IMR-90 (cell line): ENCODE measurements at regions not wholly inside any gene's neighbourhood (a gene's known extent, or its start where the extent isn't known, plus 50 kb on each side); places are given as distances from the start of the nearest gene placed in this dataset.

Experiments used
- ATAC-seq: fragments of 200-7000 bp; cut with Tn5 transposase; 2 replicates; pipeline ENCODE4 v1.9.1; 2020; ENCODE audit warnings: low read depth, mild to moderate bottlenecking, moderate library complexity
- BruUV-seq: library from RNA; stranded (reverse); fragments of 400-500 nt; replicated peaks from 2 replicates; lab custom pipeline; 2021; lab: Mats Ljungman, UMichigan
- CTCF ChIA-PET: fragments of 300-600 bp; formaldehyde crosslinking; extraction: SDS; loops from one replicate; lab custom pipeline; 2021; ENCODE audit warnings: antibody characterized with exemption; lab: Yijun Ruan, JAX
- POLR2A ChIA-PET: fragments of 300-600 bp; sonication (Branson Sonifier 250); formaldehyde crosslinking; loops from one replicate; lab custom pipeline; 2022; ENCODE audit warnings: antibody characterized with exemption; ENCODE audit not compliant: unreplicated experiment; lab: Charles Lee
- DNase-seq: peaks from one replicate; pipeline ENCODE4 v3.0.0; 2013
- H2AFZ ChIP-seq: replicated peaks from 2 replicates; pipeline ENCODE3; 2013; ENCODE audit warnings: low read length, mild to moderate bottlenecking; ENCODE audit not compliant: poor library complexity
- H2AK5ac ChIP-seq: 2 replicates; pipeline ENCODE4 v1.6.1; 2013; ENCODE audit warnings: low read depth, low read length, inconsistent platforms
- H2AK9ac ChIP-seq: replicated peaks from 2 replicates; pipeline ENCODE3; 2013; ENCODE audit warnings: mild to moderate bottlenecking, low read depth, low read length, moderate library complexity; ENCODE audit not compliant: poor library complexity
- H2BK120ac ChIP-seq: 2 replicates; pipeline ENCODE4 v1.6.1; 2013; ENCODE audit warnings: low read depth, low read length, inconsistent platforms
- H2BK15ac ChIP-seq: 3 replicates; pipeline ENCODE4 v1.6.1; 2013; ENCODE audit warnings: low read depth, low read length, inconsistent platforms
- H2BK20ac ChIP-seq: 2 replicates; pipeline ENCODE4 v1.6.1; 2013; ENCODE audit warnings: low read depth, mild to moderate bottlenecking, inconsistent platforms, low read length, moderate library complexity
- H2BK5ac ChIP-seq: 2 replicates; pipeline ENCODE4 v1.6.1; 2013; ENCODE audit warnings: mild to moderate bottlenecking, low read depth, low read length, inconsistent platforms; ENCODE audit not compliant: poor library complexity, severe bottlenecking
- H3K14ac ChIP-seq: replicated peaks from 2 replicates; pipeline ENCODE4 v1.6.1; 2013; ENCODE audit warnings: low read depth, low read length, inconsistent platforms
- H3K18ac ChIP-seq: 2 replicates; pipeline ENCODE4 v1.6.1; 2013; ENCODE audit warnings: low read depth, low read length, control low read depth
- H3K23ac ChIP-seq: 2 replicates; pipeline ENCODE4 v1.6.1; 2013; ENCODE audit warnings: low read depth, low read length, inconsistent platforms
- H3K27ac ChIP-seq: 2 replicates; pipeline ENCODE4 v1.5.1; 2013; ENCODE audit warnings: mild to moderate bottlenecking, control low read depth, low read length; ENCODE audit not compliant: insufficient read depth
- H3K27me3 ChIP-seq: 2 replicates; pipeline ENCODE4 v1.6.1; 2013; ENCODE audit warnings: low read length; ENCODE audit not compliant: control insufficient read depth, insufficient read depth
- H3K36me3 ChIP-seq: 2 replicates; pipeline ENCODE4 v1.6.1; 2013; ENCODE audit warnings: low read length, mixed read lengths; ENCODE audit not compliant: control insufficient read depth, insufficient read depth
- H3K4ac ChIP-seq: 2 replicates; pipeline ENCODE4 v1.6.1; 2013; ENCODE audit warnings: low read depth, low read length, inconsistent platforms
- H3K4me1 ChIP-seq: 2 replicates; pipeline ENCODE4 v1.6.1; 2013; ENCODE audit warnings: low read length, mixed read lengths; ENCODE audit not compliant: control insufficient read depth, insufficient read depth
- H3K4me2 ChIP-seq: 2 replicates; pipeline ENCODE4 v1.6.1; 2013; ENCODE audit warnings: low read depth, mild to moderate bottlenecking, control low read depth, low read length, moderate library complexity
- H3K4me3 ChIP-seq: 2 replicates; pipeline ENCODE4 v1.5.1; 2013; ENCODE audit warnings: low read depth, mild to moderate bottlenecking, control low read depth, low read length, moderate library complexity; ENCODE audit not compliant: insufficient read depth
- H3K56ac ChIP-seq: 2 replicates; pipeline ENCODE4 v1.6.1; 2013; ENCODE audit warnings: low read length, inconsistent platforms; ENCODE audit not compliant: insufficient read depth; ENCODE audit errors: extremely low read depth
- H3K79me1 ChIP-seq, 2 experiments: 2 replicates each; pipeline ENCODE4 v1.6.1; 2013; ENCODE audit warnings: low read length in 2 of 2, inconsistent platforms in 1 of 2, low read depth in 1 of 2
- H3K9ac ChIP-seq: 2 replicates; pipeline ENCODE4 v1.6.1; 2013; ENCODE audit warnings: low read depth, low read length, control low read depth
- H3K9me1 ChIP-seq: 2 replicates; pipeline ENCODE4 v1.6.1; 2013; ENCODE audit warnings: low read length, inconsistent platforms; ENCODE audit not compliant: insufficient read depth
- H3K9me3 ChIP-seq: 2 replicates; pipeline ENCODE4 v1.6.1; 2013; ENCODE audit warnings: low read length; ENCODE audit not compliant: control insufficient read depth, insufficient read depth
- H4K20me1 ChIP-seq: 2 replicates; pipeline ENCODE4 v1.6.1; 2013; ENCODE audit warnings: low read length, inconsistent platforms; ENCODE audit not compliant: insufficient read depth
- H4K5ac ChIP-seq: 2 replicates; pipeline ENCODE4 v1.6.1; 2013; ENCODE audit warnings: mild to moderate bottlenecking, low read depth, low read length, control low read depth
- H4K8ac ChIP-seq, 2 experiments: 2 replicates each; pipeline ENCODE4 v1.6.1; 2013; ENCODE audit warnings: low read depth in 2 of 2, low read length in 2 of 2, control low read depth in 1 of 2, inconsistent platforms in 1 of 2
- H4K91ac ChIP-seq: 2 replicates; pipeline ENCODE4 v1.6.1; 2013; ENCODE audit warnings: low read depth, low read length, inconsistent platforms; ENCODE audit not compliant: insufficient read depth
- CHD1 ChIP-seq: IDR thresholded peaks from 2 replicates; pipeline ENCODE4 v1.6.1; 2012; ENCODE audit warnings: low read depth, low read length, improper control_type of control experiment
- MAFK ChIP-seq: IDR thresholded peaks from 2 replicates; pipeline ENCODE4 v1.6.1; 2012; ENCODE audit warnings: low read depth, low read length, improper control_type of control experiment
- MAZ ChIP-seq: IDR thresholded peaks from 2 replicates; pipeline ENCODE4 v1.6.1; 2012; ENCODE audit warnings: low read depth, mild to moderate bottlenecking, low read length, improper control_type of control experiment, moderate library complexity, borderline replicate concordance
- MXI1 ChIP-seq: IDR thresholded peaks from 2 replicates; pipeline ENCODE4 v1.6.1; 2012; ENCODE audit warnings: low read depth, mild to moderate bottlenecking, low read length, moderate library complexity, borderline replicate concordance
- POLR2A ChIP-seq: IDR thresholded peaks from 2 replicates; pipeline ENCODE4 v1.6.1; 2012; ENCODE audit warnings: mild to moderate bottlenecking, low read depth, low read length
- RAD21 ChIP-seq: IDR thresholded peaks from 2 replicates; pipeline ENCODE4 v1.6.1; 2012; ENCODE audit warnings: low read length, improper control_type of control experiment
- RFX5 ChIP-seq: IDR thresholded peaks from 2 replicates; pipeline ENCODE4 v1.8.0; 2012; ENCODE audit warnings: low read depth, mild to moderate bottlenecking, low read length, moderate library complexity
- WGBS, 2 experiments: methylation state at CpG; one replicate each; pipeline versions ENCODE4 v1.1.5 to v1.1.7; 2013; ENCODE audit warnings: missing lambda C conversion rate in 2 of 2; ENCODE audit not compliant: insufficient read length in 1 of 2; ENCODE audit errors: extremely low coverage in 2 of 2; 5-methylcytosine and 5-hydroxymethylcytosine counted together
- dilution Hi-C: fragments of 300-500 bp; cut with HindIII; formaldehyde crosslinking; loops from one replicate; pipeline ENCODE4 v1.14.3; 2018; ENCODE audit warnings: low sequenced_read_pairs; ENCODE audit not compliant: unreplicated experiment
- in situ Hi-C: fragments of 300-500 bp; cut with MboI; formaldehyde crosslinking; loops from 3 replicates; pipeline ENCODE4 v1.14.3; 2019; ENCODE audit warnings: low sequenced_read_pairs, inconsistent platforms, mixed read lengths
- intact Hi-C: fragments of 100-400 bp; cut with micrococcal nuclease; formaldehyde crosslinking; loops from 2 replicates; pipeline ENCODE4 v1.10.0; 2022

GRCh38 chr6:94350833-94351232, 931.5 kb upstream of the EPHA7 start:
- Histone ChIP-seq H3K56ac (no peak overlapping the region), H3K36me3 (no peaks in the 10 kb centered on the region), H2BK15ac (no peak overlapping the region), H4K8ac (no peak overlapping the region), H2BK20ac (no peak overlapping the region), H4K91ac (no peak overlapping the region), H3K4me3 (no peak overlapping the region), H3K27me3 (no peaks in the 10 kb centered on the region), H3K4me2 (no peak overlapping the region), H2AFZ (no peak overlapping the region), H3K23ac (no peak overlapping the region), H3K4me1 (no peaks in the 10 kb centered on the region), H3K4ac (no peak overlapping the region), H3K18ac (no peak overlapping the region), H2AK5ac (no peak overlapping the region), H2AK9ac (no peak overlapping the region), H3K9ac (no peak overlapping the region), H2BK120ac (no peak overlapping the region), H3K79me1 (no peaks in the 10 kb centered on the region), H3K9me1 (no peaks in the 10 kb centered on the region), H3K14ac (no peak overlapping the region), H4K20me1 (no peaks in the 10 kb centered on the region), H4K5ac (no peak overlapping the region), H3K27ac (no peak overlapping the region), H2BK5ac (no peak overlapping the region), H3K9me3 (no peaks in the 10 kb centered on the region)
- DNase-seq (no peak), ATAC-seq (no peak)
- BruUV-seq, result no TSS peak
- no CpG with 5 or more reads among the region's 8 CpGs for WGBS, 2 experiments
- TF ChIP-seq CHD1 (no peak), MAFK (no peak), POLR2A (no peak), MXI1 (no peak), MAZ (no peak), RAD21 (no peak), RFX5 (no peak)
- intact Hi-C loops (no loop called here), in situ Hi-C loops (no loop called here), dilution Hi-C loops (no loop called here)
- ChIA-PET POLR2A (no interaction called here), CTCF (no interaction called here)
